Activated CD4-positive, alpha-beta memory T cell treated with anti-CD3 and anti-CD28 coated beads, Interleukin-2, amount 10 ng/mL, durations not matched to agents 7 days and 5 days (primary cell): ENCODE measurements at regions not wholly inside any gene's neighbourhood (a gene's known extent, or its start where the extent isn't known, plus 50 kb on each side); places are given as distances from the start of the nearest gene placed in this dataset.
"Not testable (repeated sequence)": the region's sequence is repeated elsewhere in the genome, so short reads cannot be mapped to it uniquely, and the experiment has no call there.

Source experiments
- CTCF ChIA-PET: fragments of 350-600 bp; sonication (Branson Sonifier 250); formaldehyde crosslinking; loops from one replicate; lab custom pipeline; 2021; ENCODE audit warnings: antibody characterized with exemption, inconsistent platforms; lab: Charles Lee
- POLR2A ChIA-PET: fragments of 350-600 bp; sonication (Branson Sonifier 250); formaldehyde crosslinking; loops from one replicate; lab custom pipeline; 2021; ENCODE audit warnings: antibody characterized with exemption; lab: Charles Lee
- DNase-seq: peaks from one replicate; pipeline ENCODE4 v3.0.0-alpha.2; 2020
- H3K27ac Mint-ChIP-seq: one replicate; pipeline ENCODE4 v1.8.0; 2021; ENCODE audit warnings: mild to moderate bottlenecking, mixed read lengths
- H3K27me3 Mint-ChIP-seq: one replicate; pipeline ENCODE4 v1.8.0; 2021; ENCODE audit warnings: mixed read lengths
- H3K36me3 Mint-ChIP-seq: one replicate; pipeline ENCODE4 v1.8.0; 2021; ENCODE audit warnings: low read depth, mixed read lengths
- H3K4me1 Mint-ChIP-seq: one replicate; pipeline ENCODE4 v1.8.0; 2021; ENCODE audit warnings: mixed read lengths
- H3K4me3 Mint-ChIP-seq: one replicate; pipeline ENCODE4 v1.8.0; 2021; ENCODE audit warnings: mild to moderate bottlenecking, mixed read lengths
- H3K9me3 Mint-ChIP-seq: one replicate; pipeline ENCODE4 v1.8.0; 2021; ENCODE audit warnings: mixed read lengths

GRCh38 chr2:21234001-21234400 is 110.2 kb downstream of the TDRD15 start:
- Mint-ChIP-seq H3K27me3 (no peaks in the 10 kb centered on the region), H3K27ac (no peak overlapping the region), H3K4me1 (no peaks in the 10 kb centered on the region), H3K36me3 (no peaks in the 10 kb centered on the region), H3K4me3 (no peak overlapping the region), H3K9me3 (peaks cover 3% of the 10 kb centered on the region)
- ChIA-PET POLR2A (no interaction called here), CTCF (no interaction called here)
- DNase-seq = no peak

DNA sequence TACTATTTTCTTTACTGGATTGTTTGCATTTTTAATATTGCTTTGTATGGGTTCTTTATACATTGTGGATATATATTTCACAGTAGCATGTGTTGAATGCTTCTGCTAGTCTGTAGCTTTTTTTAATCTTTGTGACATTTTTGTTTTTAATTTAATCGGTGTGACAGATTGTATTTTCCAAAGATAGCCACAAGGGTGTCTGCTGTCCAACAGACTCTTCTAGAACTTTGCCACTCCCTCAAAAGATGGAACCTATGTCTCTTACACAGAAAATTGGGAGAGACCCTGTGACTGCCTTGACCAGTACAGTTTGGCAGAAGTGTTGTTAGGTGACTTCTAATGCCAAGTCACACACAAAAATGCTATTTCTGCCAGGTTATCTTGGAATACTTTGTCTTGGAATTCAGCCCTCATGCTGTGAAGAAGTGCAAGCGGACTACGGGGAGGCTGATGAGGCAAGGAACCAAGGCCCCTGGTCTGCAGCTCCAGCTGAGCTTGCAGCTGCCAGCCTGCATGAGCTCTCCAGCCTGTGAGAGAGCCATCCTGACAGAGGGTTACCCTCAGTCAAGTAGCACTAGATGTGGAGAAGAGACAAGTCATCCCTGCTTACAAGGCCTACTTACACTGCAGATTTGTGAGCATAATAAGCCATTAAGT is 110.8 kb downstream of the TDRD15 start:
- no peak for DNase-seq
- H3K4me3 Mint-ChIP-seq = no peak overlapping the region
- POLR2A ChIA-PET = no interaction called here
- no peaks in the 10 kb centered on the region for H3K36me3 Mint-ChIP-seq
- no peak overlapping the region for H3K27ac Mint-ChIP-seq
- CTCF ChIA-PET = no interaction called here
- peaks cover 3% of the 10 kb centered on the region for H3K9me3 Mint-ChIP-seq
- H3K27me3 Mint-ChIP-seq = no peaks in the 10 kb centered on the region
- no peaks in the 10 kb centered on the region for H3K4me1 Mint-ChIP-seq

DNA sequence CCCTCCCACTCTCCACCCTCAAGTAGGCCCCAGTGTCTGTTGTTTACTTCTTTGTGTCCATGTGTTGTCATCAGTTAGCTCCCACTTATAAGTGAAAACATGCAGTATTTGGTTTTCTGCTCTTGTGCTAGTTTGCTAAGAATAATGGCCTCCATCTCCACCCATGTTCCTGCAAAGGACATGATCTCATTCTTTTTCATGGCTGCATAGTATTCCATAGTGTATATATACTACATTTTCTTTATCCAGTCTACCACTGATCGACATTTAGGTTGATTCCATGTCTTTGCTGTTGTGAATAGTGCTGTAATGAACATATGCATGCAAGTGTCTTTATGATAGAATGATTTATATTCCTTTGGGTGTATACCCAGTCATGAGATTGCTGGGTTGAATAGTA is 116.0 kb downstream of the TDRD15 start:
- POLR2A ChIA-PET, H3K36me3 Mint-ChIP-seq, CTCF ChIA-PET, H3K27ac Mint-ChIP-seq, H3K27me3 Mint-ChIP-seq, DNase-seq, H3K4me3 Mint-ChIP-seq, H3K4me1 Mint-ChIP-seq: not testable (repeated sequence)
- H3K9me3 Mint-ChIP-seq = peaks cover 14% of the 10 kb centered on the region

DNA sequence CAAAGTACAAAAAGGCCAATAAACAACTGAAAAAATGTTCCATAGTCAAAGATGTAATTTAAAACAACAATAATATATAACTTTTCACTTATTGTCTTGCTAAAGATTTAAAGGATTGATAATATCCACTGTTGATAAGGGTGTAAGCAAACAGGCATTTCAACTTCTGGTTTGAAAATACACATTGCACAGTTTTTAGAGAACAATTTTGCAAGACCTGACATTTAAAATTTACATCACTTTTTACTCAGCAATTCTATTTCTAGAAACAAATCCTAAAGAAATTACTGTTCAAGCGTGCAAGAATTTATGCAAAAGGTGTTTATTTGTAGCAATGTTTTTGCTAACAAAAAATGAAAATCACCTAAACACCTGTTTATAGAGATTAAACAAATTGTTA is 120.4 kb downstream of the TDRD15 start:
- POLR2A ChIA-PET = no interaction called here
- H3K27me3 Mint-ChIP-seq = no peaks in the 10 kb centered on the region
- CTCF ChIA-PET = no interaction called here
- no peaks in the 10 kb centered on the region for H3K36me3 Mint-ChIP-seq
- no peak for DNase-seq
- no peak overlapping the region for H3K4me3 Mint-ChIP-seq
- no peaks in the 10 kb centered on the region for H3K4me1 Mint-ChIP-seq
- no peak overlapping the region for H3K27ac Mint-ChIP-seq
- H3K9me3 Mint-ChIP-seq = peaks cover 10% of the 10 kb centered on the region

GRCh38 chr2:21245565-21245964 is 121.8 kb downstream of the TDRD15 start:
- H3K27ac Mint-ChIP-seq = no peak overlapping the region
- H3K9me3 Mint-ChIP-seq = peaks cover 8% of the 10 kb centered on the region
- CTCF ChIA-PET = no interaction called here
- DNase-seq = no peak
- H3K36me3 Mint-ChIP-seq = no peaks in the 10 kb centered on the region
- POLR2A ChIA-PET = no interaction called here
- H3K4me3 Mint-ChIP-seq = no peak overlapping the region
- H3K4me1 Mint-ChIP-seq = no peaks in the 10 kb centered on the region
- no peaks in the 10 kb centered on the region for H3K27me3 Mint-ChIP-seq

- H3K4me3 Mint-ChIP-seq = no peak overlapping the region
- ChIA-PET POLR2A (no interaction called here), CTCF (no interaction called here)
- no peaks in the 10 kb centered on the region for H3K9me3 Mint-ChIP-seq
- no peaks in the 10 kb centered on the region for H3K27me3 Mint-ChIP-seq
- H3K36me3 Mint-ChIP-seq = no peaks in the 10 kb centered on the region
- no peak for DNase-seq
- no peaks in the 10 kb centered on the region for H3K4me1 Mint-ChIP-seq
- H3K27ac Mint-ChIP-seq = no peak overlapping the region
These were observed 125.6 kb downstream of the TDRD15 start for GRCh38 chr2:21249367-21249766.

- H3K9me3 Mint-ChIP-seq = no peaks in the 10 kb centered on the region
- no peak for DNase-seq
- ChIA-PET POLR2A (no interaction called here), CTCF (no interaction called here)
- H3K27me3 Mint-ChIP-seq = no peaks in the 10 kb centered on the region
- H3K36me3 Mint-ChIP-seq = no peaks in the 10 kb centered on the region
- H3K4me1 Mint-ChIP-seq = no peaks in the 10 kb centered on the region
- H3K27ac Mint-ChIP-seq = no peak overlapping the region
- H3K4me3 Mint-ChIP-seq = no peak overlapping the region
These were observed 126.9 kb downstream of the TDRD15 start for GRCh38 chr2:21250673-21251072.

GRCh38 chr2:21251216-21251980 is 127.6 kb downstream of the TDRD15 start:
- Mint-ChIP-seq H3K9me3 (no peaks in the 10 kb centered on the region), H3K36me3 (no peaks in the 10 kb centered on the region), H3K4me3 (no peak overlapping the region), H3K27ac (no peak overlapping the region), H3K4me1 (no peaks in the 10 kb centered on the region), H3K27me3 (no peaks in the 10 kb centered on the region)
- CTCF ChIA-PET = no interaction called here
- no peak for DNase-seq
- POLR2A ChIA-PET = no interaction called here

DNA sequence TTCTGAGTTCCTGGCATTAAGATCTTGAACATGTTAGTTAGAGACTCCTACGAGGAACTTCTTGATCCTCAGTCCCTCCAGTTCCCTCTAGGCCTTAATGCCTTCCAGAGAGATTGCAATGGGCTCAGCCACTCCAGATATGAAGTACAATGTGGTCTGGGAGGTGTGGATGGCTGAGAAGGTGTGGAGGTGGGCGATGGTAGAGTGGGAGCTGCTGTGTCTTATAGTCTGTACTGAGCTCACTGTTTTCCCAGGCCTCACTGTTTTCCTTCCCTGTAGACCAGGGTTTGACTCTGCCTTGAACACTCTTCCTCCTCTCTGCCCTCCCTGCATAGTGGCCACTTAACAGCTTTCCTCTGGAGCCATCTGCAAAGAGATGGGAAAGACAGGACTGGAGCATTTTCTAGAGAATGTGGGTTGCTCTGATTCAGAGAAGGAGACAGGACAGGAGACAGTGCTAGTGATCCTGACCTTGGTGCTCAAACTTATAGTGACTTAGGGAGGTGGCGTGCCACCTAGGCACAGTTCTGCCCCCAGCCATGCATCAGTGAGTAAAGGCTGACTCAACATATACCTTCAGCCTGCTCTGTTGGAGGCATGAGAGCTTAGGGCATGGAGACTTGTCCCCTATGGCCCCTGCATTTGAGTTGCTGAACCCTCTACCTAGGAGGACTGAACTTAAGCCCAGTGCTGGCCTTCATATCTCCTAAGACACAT is 129.7 kb downstream of the TDRD15 start:
- H3K27ac Mint-ChIP-seq = no peak overlapping the region
- no peak overlapping the region for H3K4me3 Mint-ChIP-seq
- POLR2A ChIA-PET = no interaction called here
- no peak for DNase-seq
- CTCF ChIA-PET = no interaction called here
- H3K4me1 Mint-ChIP-seq = no peaks in the 10 kb centered on the region
- no peaks in the 10 kb centered on the region for H3K36me3 Mint-ChIP-seq
- no peaks in the 10 kb centered on the region for H3K9me3 Mint-ChIP-seq
- no peaks in the 10 kb centered on the region for H3K27me3 Mint-ChIP-seq

GRCh38 chr2:21254170-21254965 is 130.6 kb downstream of the TDRD15 start:
- POLR2A ChIA-PET = no interaction called here
- Mint-ChIP-seq H3K27ac (no peak overlapping the region), H3K4me3 (no peak overlapping the region), H3K9me3 (no peaks in the 10 kb centered on the region), H3K4me1 (no peaks in the 10 kb centered on the region), H3K27me3 (no peaks in the 10 kb centered on the region), H3K36me3 (no peaks in the 10 kb centered on the region)
- DNase-seq = no peak
- CTCF ChIA-PET = no interaction called here

DNA sequence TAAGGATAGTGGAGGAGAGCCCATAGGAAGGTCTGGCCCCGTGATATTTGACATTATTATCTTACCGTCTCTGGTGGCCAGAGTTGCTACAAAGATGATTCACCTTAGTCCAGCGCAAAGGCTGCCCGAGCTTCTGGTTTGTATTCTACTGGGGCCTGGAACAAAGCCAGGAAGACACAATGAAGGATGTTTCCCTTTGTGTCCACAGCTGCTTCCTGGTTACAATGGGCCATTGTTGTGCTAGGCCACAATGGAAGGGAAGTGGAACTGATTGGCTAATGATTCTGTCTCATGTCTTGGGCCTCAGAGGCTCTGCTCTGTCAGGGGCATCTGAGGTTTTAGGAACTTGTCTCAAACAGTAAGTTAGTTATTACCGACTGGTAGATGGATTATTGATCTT is 132.2 kb downstream of the TDRD15 start:
- ChIA-PET CTCF (no interaction called here), POLR2A (no interaction called here)
- H3K36me3 Mint-ChIP-seq = no peaks in the 10 kb centered on the region
- H3K9me3 Mint-ChIP-seq = no peaks in the 10 kb centered on the region
- H3K27ac Mint-ChIP-seq = no peak overlapping the region
- no peak overlapping the region for H3K4me3 Mint-ChIP-seq
- no peak for DNase-seq
- H3K27me3 Mint-ChIP-seq = no peaks in the 10 kb centered on the region
- H3K4me1 Mint-ChIP-seq = no peaks in the 10 kb centered on the region

DNA sequence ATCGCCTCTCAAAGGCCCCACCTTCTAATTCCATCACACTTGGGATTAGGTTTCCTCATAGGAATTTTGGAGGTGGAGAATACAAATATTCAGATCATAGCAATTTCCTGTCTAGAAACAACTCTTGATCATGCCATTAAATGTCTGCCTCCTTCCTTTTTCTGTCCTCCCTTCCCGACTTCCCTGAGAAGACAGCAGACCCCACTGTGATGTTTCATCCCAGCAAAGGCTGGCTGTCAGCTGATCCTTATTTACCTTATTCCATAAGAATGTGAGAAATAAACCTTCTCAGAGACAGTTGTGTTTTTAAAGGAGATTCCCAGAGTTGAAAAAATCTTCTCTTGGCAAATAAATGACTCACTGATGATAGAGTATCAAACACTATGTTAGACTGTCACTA is 133.9 kb downstream of the TDRD15 start:
- DNase-seq = no peak
- Mint-ChIP-seq H3K27me3 (no peaks in the 10 kb centered on the region), H3K27ac (no peak overlapping the region), H3K4me1 (no peaks in the 10 kb centered on the region), H3K36me3 (no peaks in the 10 kb centered on the region), H3K9me3 (no peaks in the 10 kb centered on the region), H3K4me3 (no peak overlapping the region)
- POLR2A ChIA-PET = no interaction called here
- CTCF ChIA-PET = no interaction called here

DNA sequence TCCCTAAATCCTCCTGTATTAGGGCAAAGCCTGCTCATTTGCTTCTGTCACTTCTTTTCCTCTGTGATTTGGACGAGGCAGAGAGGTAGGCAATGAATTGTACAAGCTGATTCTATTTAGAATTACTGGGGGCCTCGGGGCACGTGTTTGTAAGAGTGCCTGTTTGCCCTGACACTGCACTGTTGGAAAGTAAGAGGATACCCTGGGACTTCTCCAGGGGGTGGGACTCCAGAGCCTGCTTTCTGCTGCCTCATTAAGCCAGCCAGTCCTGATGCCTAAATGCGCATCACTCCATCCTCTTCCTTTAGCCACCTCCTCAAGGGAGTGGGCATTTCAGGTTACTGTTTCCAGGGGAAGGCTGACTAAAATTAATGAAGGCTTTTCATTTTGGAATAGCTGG is 134.3 kb downstream of the TDRD15 start:
- H3K27ac Mint-ChIP-seq = no peak overlapping the region
- CTCF ChIA-PET = no interaction called here

More for the DNA sequence above, 134.3 kb downstream of the TDRD15 start:
- no peak for DNase-seq
- POLR2A ChIA-PET = no interaction called here
- Mint-ChIP-seq H3K4me1 (no peaks in the 10 kb centered on the region), H3K27me3 (no peaks in the 10 kb centered on the region), H3K4me3 (no peak overlapping the region), H3K36me3 (no peaks in the 10 kb centered on the region), H3K9me3 (no peaks in the 10 kb centered on the region)
